ENCODE measurements at regions not wholly inside any gene's neighbourhood (a gene's known extent, or its start where the extent isn't known, plus 50 kb on each side); places are given as distances from the start of the nearest gene placed in this dataset.
A peak's percentile ranks its signal among the peaks of the same experiment; 100 is the strongest.

DNA sequence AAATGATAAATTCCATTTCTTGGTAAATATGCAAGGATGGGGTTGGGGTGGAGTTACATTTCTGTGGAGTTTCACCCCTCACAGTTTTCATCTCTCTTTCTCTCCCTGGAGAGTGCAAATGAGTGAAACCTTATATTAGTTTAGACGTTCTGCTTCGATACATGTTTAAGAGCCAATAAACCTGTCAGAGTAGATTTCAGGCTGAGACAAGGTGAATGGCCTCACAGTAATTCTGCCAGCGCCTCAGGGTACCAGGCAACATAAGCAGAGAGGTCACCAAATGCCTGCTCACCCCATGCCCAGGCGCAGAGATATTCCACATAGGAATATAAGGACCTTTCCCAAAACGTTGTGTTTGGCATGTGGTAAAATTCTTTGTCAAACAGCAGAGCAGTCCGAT, 154.9 kb upstream of the VLDLR start:
- TF ChIP-seq, protein P1, sequence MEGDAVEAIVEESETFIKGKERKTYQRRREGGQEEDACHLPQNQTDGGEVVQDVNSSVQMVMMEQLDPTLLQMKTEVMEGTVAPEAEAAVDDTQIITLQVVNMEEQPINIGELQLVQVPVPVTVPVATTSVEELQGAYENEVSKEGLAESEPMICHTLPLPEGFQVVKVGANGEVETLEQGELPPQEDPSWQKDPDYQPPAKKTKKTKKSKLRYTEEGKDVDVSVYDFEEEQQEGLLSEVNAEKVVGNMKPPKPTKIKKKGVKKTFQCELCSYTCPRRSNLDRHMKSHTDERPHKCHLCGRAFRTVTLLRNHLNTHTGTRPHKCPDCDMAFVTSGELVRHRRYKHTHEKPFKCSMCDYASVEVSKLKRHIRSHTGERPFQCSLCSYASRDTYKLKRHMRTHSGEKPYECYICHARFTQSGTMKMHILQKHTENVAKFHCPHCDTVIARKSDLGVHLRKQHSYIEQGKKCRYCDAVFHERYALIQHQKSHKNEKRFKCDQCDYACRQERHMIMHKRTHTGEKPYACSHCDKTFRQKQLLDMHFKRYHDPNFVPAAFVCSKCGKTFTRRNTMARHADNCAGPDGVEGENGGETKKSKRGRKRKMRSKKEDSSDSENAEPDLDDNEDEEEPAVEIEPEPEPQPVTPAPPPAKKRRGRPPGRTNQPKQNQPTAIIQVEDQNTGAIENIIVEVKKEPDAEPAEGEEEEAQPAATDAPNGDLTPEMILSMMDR (IDR thresholded peaks at IDR 0.05), result no peak

DNA sequence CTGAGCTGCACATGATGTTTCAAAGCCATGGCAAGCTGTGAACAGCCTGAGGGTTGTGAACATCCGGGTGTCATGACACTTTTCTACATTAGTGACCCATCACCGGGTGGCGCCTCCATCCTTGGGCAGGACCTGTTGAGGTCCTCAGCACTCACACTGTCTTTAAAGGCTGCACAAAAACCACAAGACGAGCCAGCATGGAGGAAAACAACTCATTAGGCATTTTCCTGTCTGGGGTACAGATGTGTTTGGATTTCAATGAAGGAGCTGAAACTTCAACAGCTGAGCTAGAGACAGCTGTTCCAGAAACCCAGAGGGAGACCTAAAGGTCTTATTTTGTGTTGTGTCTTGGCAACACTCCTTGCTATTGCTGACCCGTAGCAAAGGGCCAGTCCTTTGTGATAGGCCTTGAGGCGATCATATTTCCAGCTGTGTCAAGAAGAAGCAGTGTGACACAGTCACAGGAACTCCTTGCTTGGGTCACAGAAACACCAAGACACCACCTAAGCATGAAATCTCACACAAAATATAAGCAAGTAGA, 151.8 kb upstream of the VLDLR start:
- H3K36me3 ChIP-seq (ENCODE audit: insufficient read depth in 1 of 2, low read depth in 1 of 2), result no peaks in the 10 kb centered on the region
- DNase-seq (no peak), ATAC-seq (peak; percentile 31 to 59 (median 52))
- H3K4me1 ChIP-seq, result peaks cover 8% of the 10 kb centered on the region
- TF ChIP-seq, protein P1 (IDR thresholded peaks at IDR 0.05), result no peak
- H3K27me3 ChIP-seq (ENCODE audit: insufficient read depth in 3 of 3, low read length in 2 of 3), result no peaks in the 10 kb centered on the region
- H3K9me3 ChIP-seq, result no peaks in the 10 kb centered on the region
- H3K4me3 ChIP-seq, result no peak overlapping the region
- intact Hi-C loops (cut with DNase I), result loop anchor here in 1 of 2 donors (10.0 kb wide), 1 partner anchor 255 kb away; no protein-coding TSS in a partner anchor
- H3K27ac ChIP-seq, result no peak overlapping the region
- WGBS, 3 donors, result 30 to 42% (median 38%) methylated on average over 6 of the region's 6 CpGs

More for the DNA sequence above, 154.9 kb upstream of the VLDLR start:
- DNase-seq (no peak), ATAC-seq (peak in 1 of 4 donors; percentile 30)
- H3K27ac ChIP-seq, result no peak overlapping the region
- H3K9me3 ChIP-seq, result no peaks in the 10 kb centered on the region
- intact Hi-C loops (cut with DNase I), result loop anchor here in 1 of 2 donors (10.0 kb wide), 1 partner anchor 258 kb away; no protein-coding TSS in a partner anchor
- H3K4me1 ChIP-seq, result peaks cover 8% of the 10 kb centered on the region
- no peaks in the 10 kb centered on the region for H3K36me3 ChIP-seq (ENCODE audit: insufficient read depth in 1 of 2, low read depth in 1 of 2)
- H3K4me3 ChIP-seq, result no peak overlapping the region
- 59 to 70% (median 65%) methylated on average over 6 of the region's 6 CpGs for WGBS, 3 donors
- no peaks in the 10 kb centered on the region for H3K27me3 ChIP-seq (ENCODE audit: insufficient read depth in 3 of 3, low read length in 2 of 3)

GRCh38 chr9:2473681-2474080, 147.9 kb upstream of the VLDLR start:
- no peak overlapping the region for H3K27ac ChIP-seq
- ATAC-seq, result no peak
- H3K9me3 ChIP-seq, result no peaks in the 10 kb centered on the region
- DNase-seq, result no peak
- intact Hi-C loops (cut with DNase I), result no loop called here
- TF ChIP-seq, protein P1 (IDR thresholded peaks at IDR 0.05), result no peak
- H3K36me3 ChIP-seq (ENCODE audit: insufficient read depth in 1 of 2, low read depth in 1 of 2), result no peaks in the 10 kb centered on the region
- no peaks in the 10 kb centered on the region for H3K27me3 ChIP-seq (ENCODE audit: insufficient read depth in 3 of 3, low read length in 2 of 3)
- no peak overlapping the region for H3K4me3 ChIP-seq
- no peaks in the 10 kb centered on the region for H3K4me1 ChIP-seq
- 81 to 88% (median 81%) methylated on average over 1 of the region's 1 CpG for WGBS, 3 donors

DNA sequence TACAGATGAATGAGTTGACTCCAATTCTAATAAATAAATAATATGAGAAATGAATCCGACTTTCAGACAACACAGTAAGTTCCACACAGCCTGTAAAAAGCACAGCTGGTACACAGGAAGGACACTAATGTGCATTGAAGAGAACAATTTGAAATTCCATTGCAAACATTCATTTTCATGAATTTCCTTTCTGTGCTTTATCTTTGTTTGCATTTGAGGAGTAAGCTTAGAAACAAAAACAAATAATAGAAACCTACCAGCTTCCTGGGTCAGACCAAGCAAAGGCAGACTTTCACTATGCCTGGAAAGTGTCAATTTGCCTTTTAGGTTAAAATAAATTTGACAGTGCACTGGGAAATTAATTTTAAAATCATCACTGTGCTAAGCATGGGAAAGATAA, 143.8 kb upstream of the VLDLR start:
- no peaks in the 10 kb centered on the region for H3K9me3 ChIP-seq
- 35 to 44% (median 37%) methylated on average over 1 of the region's 1 CpG for WGBS, 3 donors
- no peak overlapping the region for H3K4me3 ChIP-seq
- H3K27me3 ChIP-seq (ENCODE audit: insufficient read depth in 3 of 3, low read length in 2 of 3), result no peaks in the 10 kb centered on the region
- no peaks in the 10 kb centered on the region for H3K36me3 ChIP-seq (ENCODE audit: insufficient read depth in 1 of 2, low read depth in 1 of 2)
- no peaks in the 10 kb centered on the region for H3K4me1 ChIP-seq
- intact Hi-C loops (cut with DNase I), result no loop called here
- no peak for ATAC-seq
- no peak overlapping the region for H3K27ac ChIP-seq
- TF ChIP-seq, protein P1 (IDR thresholded peaks at IDR 0.05), result no peak
- DNase-seq, result no peak

DNA sequence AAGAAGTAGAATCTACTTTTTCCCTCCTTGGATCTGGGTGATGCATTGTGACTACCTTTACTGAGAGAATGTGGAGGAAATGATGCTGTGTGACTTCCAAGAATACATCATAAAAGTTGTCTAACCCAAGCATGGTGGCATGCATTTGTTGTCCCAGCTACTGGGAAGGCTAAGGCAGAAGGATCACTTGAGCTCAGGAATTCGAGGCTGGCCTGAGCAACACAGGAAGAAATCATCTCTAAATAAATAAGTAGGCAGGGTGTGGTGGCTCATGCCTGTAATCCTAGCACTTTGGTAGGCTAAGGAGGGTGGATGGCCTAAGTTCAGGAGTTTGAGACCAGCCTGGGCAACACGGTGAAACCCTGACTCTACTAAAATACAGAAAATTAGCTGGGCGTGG, 143.2 kb upstream of the VLDLR start:
- ATAC-seq, result no peak
- H3K9me3 ChIP-seq, result no peaks in the 10 kb centered on the region
- H3K4me1 ChIP-seq, result no peaks in the 10 kb centered on the region
- intact Hi-C loops (cut with DNase I), result no loop called here
- no peak overlapping the region for H3K4me3 ChIP-seq
- no peaks in the 10 kb centered on the region for H3K36me3 ChIP-seq (ENCODE audit: insufficient read depth in 1 of 2, low read depth in 1 of 2)
- no peak for DNase-seq
- 66 to 92% (median 66%) methylated on average over 3 of the region's 3 CpGs for WGBS, 3 donors
- H3K27ac ChIP-seq, result no peak overlapping the region
- H3K27me3 ChIP-seq (ENCODE audit: insufficient read depth in 3 of 3, low read length in 2 of 3), result no peaks in the 10 kb centered on the region
- TF ChIP-seq, protein P1 (IDR thresholded peaks at IDR 0.05), result no peak
